IMR-90 (cell line): ENCODE measurements at regions not wholly inside any gene's neighbourhood (a gene's known extent, or its start where the extent isn't known, plus 50 kb on each side); places are given as distances from the start of the nearest gene placed in this dataset.

Experiments used
- ATAC-seq: fragments of 200-7000 bp; cut with Tn5 transposase; 2 replicates; pipeline ENCODE4 v1.9.1; 2020; ENCODE audit warnings: low read depth, mild to moderate bottlenecking, moderate library complexity
- BruUV-seq: library from RNA; stranded (reverse); fragments of 400-500 nt; replicated peaks from 2 replicates; lab custom pipeline; 2021; lab: Mats Ljungman, UMichigan
- CTCF ChIA-PET: fragments of 300-600 bp; formaldehyde crosslinking; extraction: SDS; loops from one replicate; lab custom pipeline; 2021; ENCODE audit warnings: antibody characterized with exemption; lab: Yijun Ruan, JAX
- POLR2A ChIA-PET: fragments of 300-600 bp; sonication (Branson Sonifier 250); formaldehyde crosslinking; loops from one replicate; lab custom pipeline; 2022; ENCODE audit warnings: antibody characterized with exemption; ENCODE audit not compliant: unreplicated experiment; lab: Charles Lee
- DNase-seq: peaks from one replicate; pipeline ENCODE4 v3.0.0; 2013
- H2AFZ ChIP-seq: replicated peaks from 2 replicates; pipeline ENCODE3; 2013; ENCODE audit warnings: low read length, mild to moderate bottlenecking; ENCODE audit not compliant: poor library complexity
- H2AK5ac ChIP-seq: 2 replicates; pipeline ENCODE4 v1.6.1; 2013; ENCODE audit warnings: low read depth, low read length, inconsistent platforms
- H2AK9ac ChIP-seq: replicated peaks from 2 replicates; pipeline ENCODE3; 2013; ENCODE audit warnings: mild to moderate bottlenecking, low read depth, low read length, moderate library complexity; ENCODE audit not compliant: poor library complexity
- H2BK120ac ChIP-seq: 2 replicates; pipeline ENCODE4 v1.6.1; 2013; ENCODE audit warnings: low read depth, low read length, inconsistent platforms
- H2BK15ac ChIP-seq: 3 replicates; pipeline ENCODE4 v1.6.1; 2013; ENCODE audit warnings: low read depth, low read length, inconsistent platforms
- H2BK20ac ChIP-seq: 2 replicates; pipeline ENCODE4 v1.6.1; 2013; ENCODE audit warnings: low read depth, mild to moderate bottlenecking, inconsistent platforms, low read length, moderate library complexity
- H2BK5ac ChIP-seq: 2 replicates; pipeline ENCODE4 v1.6.1; 2013; ENCODE audit warnings: mild to moderate bottlenecking, low read depth, low read length, inconsistent platforms; ENCODE audit not compliant: poor library complexity, severe bottlenecking
- H3K14ac ChIP-seq: replicated peaks from 2 replicates; pipeline ENCODE4 v1.6.1; 2013; ENCODE audit warnings: low read depth, low read length, inconsistent platforms
- H3K18ac ChIP-seq: 2 replicates; pipeline ENCODE4 v1.6.1; 2013; ENCODE audit warnings: low read depth, low read length, control low read depth
- H3K23ac ChIP-seq: 2 replicates; pipeline ENCODE4 v1.6.1; 2013; ENCODE audit warnings: low read depth, low read length, inconsistent platforms
- H3K27ac ChIP-seq: 2 replicates; pipeline ENCODE4 v1.5.1; 2013; ENCODE audit warnings: mild to moderate bottlenecking, control low read depth, low read length; ENCODE audit not compliant: insufficient read depth
- H3K27me3 ChIP-seq: 2 replicates; pipeline ENCODE4 v1.6.1; 2013; ENCODE audit warnings: low read length; ENCODE audit not compliant: control insufficient read depth, insufficient read depth
- H3K36me3 ChIP-seq: 2 replicates; pipeline ENCODE4 v1.6.1; 2013; ENCODE audit warnings: low read length, mixed read lengths; ENCODE audit not compliant: control insufficient read depth, insufficient read depth
- H3K4ac ChIP-seq: 2 replicates; pipeline ENCODE4 v1.6.1; 2013; ENCODE audit warnings: low read depth, low read length, inconsistent platforms
- H3K4me1 ChIP-seq: 2 replicates; pipeline ENCODE4 v1.6.1; 2013; ENCODE audit warnings: low read length, mixed read lengths; ENCODE audit not compliant: control insufficient read depth, insufficient read depth
- H3K4me2 ChIP-seq: 2 replicates; pipeline ENCODE4 v1.6.1; 2013; ENCODE audit warnings: low read depth, mild to moderate bottlenecking, control low read depth, low read length, moderate library complexity
- H3K4me3 ChIP-seq: 2 replicates; pipeline ENCODE4 v1.5.1; 2013; ENCODE audit warnings: low read depth, mild to moderate bottlenecking, control low read depth, low read length, moderate library complexity; ENCODE audit not compliant: insufficient read depth
- H3K56ac ChIP-seq: 2 replicates; pipeline ENCODE4 v1.6.1; 2013; ENCODE audit warnings: low read length, inconsistent platforms; ENCODE audit not compliant: insufficient read depth; ENCODE audit errors: extremely low read depth
- H3K79me1 ChIP-seq, 2 experiments: 2 replicates each; pipeline ENCODE4 v1.6.1; 2013; ENCODE audit warnings: low read length in 2 of 2, inconsistent platforms in 1 of 2, low read depth in 1 of 2
- H3K9ac ChIP-seq: 2 replicates; pipeline ENCODE4 v1.6.1; 2013; ENCODE audit warnings: low read depth, low read length, control low read depth
- H3K9me1 ChIP-seq: 2 replicates; pipeline ENCODE4 v1.6.1; 2013; ENCODE audit warnings: low read length, inconsistent platforms; ENCODE audit not compliant: insufficient read depth
- H3K9me3 ChIP-seq: 2 replicates; pipeline ENCODE4 v1.6.1; 2013; ENCODE audit warnings: low read length; ENCODE audit not compliant: control insufficient read depth, insufficient read depth
- H4K20me1 ChIP-seq: 2 replicates; pipeline ENCODE4 v1.6.1; 2013; ENCODE audit warnings: low read length, inconsistent platforms; ENCODE audit not compliant: insufficient read depth
- H4K5ac ChIP-seq: 2 replicates; pipeline ENCODE4 v1.6.1; 2013; ENCODE audit warnings: mild to moderate bottlenecking, low read depth, low read length, control low read depth
- H4K8ac ChIP-seq, 2 experiments: 2 replicates each; pipeline ENCODE4 v1.6.1; 2013; ENCODE audit warnings: low read depth in 2 of 2, low read length in 2 of 2, control low read depth in 1 of 2, inconsistent platforms in 1 of 2
- H4K91ac ChIP-seq: 2 replicates; pipeline ENCODE4 v1.6.1; 2013; ENCODE audit warnings: low read depth, low read length, inconsistent platforms; ENCODE audit not compliant: insufficient read depth
- BHLHE40 ChIP-seq: fragments of 150-350 bp; IDR thresholded peaks from 2 replicates; pipeline ENCODE4 v1.6.1; 2016; ENCODE audit warnings: mild to moderate bottlenecking, low read depth, low read length
- CEBPB ChIP-seq: IDR thresholded peaks from 2 replicates; pipeline ENCODE4 v1.6.1; 2012; ENCODE audit warnings: low read depth, low read length, improper control_type of control experiment
- CHD1 ChIP-seq: IDR thresholded peaks from 2 replicates; pipeline ENCODE4 v1.6.1; 2012; ENCODE audit warnings: low read depth, low read length, improper control_type of control experiment
- CTCF ChIP-seq: conservative IDR thresholded peaks from 2 replicates; pipeline ENCODE4 v1.5.1; 2012; ENCODE audit warnings: mild to moderate bottlenecking, low read depth, low read length, improper control_type of control experiment
- ELK1 ChIP-seq: fragments of 150-350 bp; IDR thresholded peaks from 2 replicates; pipeline ENCODE4 v1.6.1; 2016; ENCODE audit warnings: low read depth, mild to moderate bottlenecking, low read length, moderate library complexity, borderline replicate concordance
- FOS ChIP-seq: fragments of 150-350 bp; IDR thresholded peaks from 2 replicates; pipeline ENCODE4 v1.6.1; 2016; ENCODE audit warnings: low read depth, low read length
- MAFK ChIP-seq: IDR thresholded peaks from 2 replicates; pipeline ENCODE4 v1.6.1; 2012; ENCODE audit warnings: low read depth, low read length, improper control_type of control experiment
- MAZ ChIP-seq: IDR thresholded peaks from 2 replicates; pipeline ENCODE4 v1.6.1; 2012; ENCODE audit warnings: low read depth, mild to moderate bottlenecking, low read length, improper control_type of control experiment, moderate library complexity, borderline replicate concordance
- MXI1 ChIP-seq: IDR thresholded peaks from 2 replicates; pipeline ENCODE4 v1.6.1; 2012; ENCODE audit warnings: low read depth, mild to moderate bottlenecking, low read length, moderate library complexity, borderline replicate concordance
- NFE2L2 ChIP-seq: fragments of 150-350 bp; IDR thresholded peaks from 2 replicates; pipeline ENCODE4 v1.6.1; 2016; ENCODE audit warnings: low read depth, mild to moderate bottlenecking, low read length
- POLR2A ChIP-seq: IDR thresholded peaks from 2 replicates; pipeline ENCODE4 v1.6.1; 2012; ENCODE audit warnings: mild to moderate bottlenecking, low read depth, low read length
- RAD21 ChIP-seq: IDR thresholded peaks from 2 replicates; pipeline ENCODE4 v1.6.1; 2012; ENCODE audit warnings: low read length, improper control_type of control experiment
- RCOR1 ChIP-seq: IDR thresholded peaks from 2 replicates; pipeline ENCODE4 v1.6.1; 2012; ENCODE audit warnings: mild to moderate bottlenecking, low read length, improper control_type of control experiment; ENCODE audit not compliant: insufficient replicate concordance
- RFX5 ChIP-seq: IDR thresholded peaks from 2 replicates; pipeline ENCODE4 v1.8.0; 2012; ENCODE audit warnings: low read depth, mild to moderate bottlenecking, low read length, moderate library complexity
- SMC3 ChIP-seq: fragments of 150-350 bp; IDR thresholded peaks from 2 replicates; pipeline ENCODE4 v1.6.1; 2016; ENCODE audit warnings: low read depth, mild to moderate bottlenecking, antibody characterized with exemption, low read length, moderate library complexity
- USF2 ChIP-seq: fragments of 150-350 bp; IDR thresholded peaks from 2 replicates; pipeline ENCODE4 v1.6.1; 2017; ENCODE audit warnings: mild to moderate bottlenecking, antibody characterized with exemption, low read length, low read depth
- WGBS, 2 experiments: methylation state at CpG; one replicate each; pipeline versions ENCODE4 v1.1.5 to v1.1.7; 2013; ENCODE audit warnings: missing lambda C conversion rate in 2 of 2; ENCODE audit not compliant: insufficient read length in 1 of 2; ENCODE audit errors: extremely low coverage in 2 of 2; 5-methylcytosine and 5-hydroxymethylcytosine counted together
- dilution Hi-C: fragments of 300-500 bp; cut with HindIII; formaldehyde crosslinking; loops from one replicate; pipeline ENCODE4 v1.14.3; 2018; ENCODE audit warnings: low sequenced_read_pairs; ENCODE audit not compliant: unreplicated experiment
- in situ Hi-C: fragments of 300-500 bp; cut with MboI; formaldehyde crosslinking; loops from 3 replicates; pipeline ENCODE4 v1.14.3; 2019; ENCODE audit warnings: low sequenced_read_pairs, inconsistent platforms, mixed read lengths
- intact Hi-C: fragments of 100-400 bp; cut with micrococcal nuclease; formaldehyde crosslinking; loops from 2 replicates; pipeline ENCODE4 v1.10.0; 2022

- Histone ChIP-seq H3K23ac (no peak overlapping the region), H3K27ac (no peak overlapping the region), H3K79me1 (no peaks in the 10 kb centered on the region), H3K36me3 (no peaks in the 10 kb centered on the region), H2BK5ac (no peak overlapping the region), H2AK5ac (no peak overlapping the region), H3K56ac (no peak overlapping the region), H3K18ac (no peak overlapping the region), H3K14ac (no peak overlapping the region), H3K9ac (no peak overlapping the region), H4K20me1 (no peaks in the 10 kb centered on the region), H3K9me3 (no peaks in the 10 kb centered on the region), H4K91ac (no peak overlapping the region), H2BK20ac (no peak overlapping the region), H3K4ac (no peak overlapping the region), H3K9me1 (no peaks in the 10 kb centered on the region), H3K4me1 (peaks cover 1% of the 10 kb centered on the region; the same call in 1 of the 2 replicates), H4K5ac (no peak overlapping the region), H2BK120ac (no peak overlapping the region), H2BK15ac (no peak overlapping the region), H2AFZ (no peak overlapping the region), H3K4me2 (no peak overlapping the region), H2AK9ac (no peak overlapping the region), H3K27me3 (peaks cover 6% of the 10 kb centered on the region), H3K4me3 (no peak overlapping the region), H4K8ac (no peak overlapping the region)
- DNase-seq: no peak
- POLR2A ChIA-PET: no interaction called here
- ATAC-seq: no peak
- in situ Hi-C loops (no loop called here), dilution Hi-C loops (no loop called here), intact Hi-C loops (loop anchor here (5.0 kb wide), 1 partner anchor 81 kb away; no protein-coding TSS in a partner anchor)
- CTCF ChIA-PET: no interaction called here
- no peak for TF ChIP-seq MXI1
- TF ChIP-seq POLR2A: no peak
- TF ChIP-seq ELK1: no peak
- no peak for TF ChIP-seq CTCF
- no peak for TF ChIP-seq RCOR1
- no peak for TF ChIP-seq SMC3
- no peak for TF ChIP-seq CHD1
- no peak for TF ChIP-seq NFE2L2
- no peak for TF ChIP-seq FOS
- no peak for TF ChIP-seq RAD21
- TF ChIP-seq RFX5: no peak
- TF ChIP-seq BHLHE40: no peak
- no peak for TF ChIP-seq CEBPB
- TF ChIP-seq USF2: no peak
- no peak for TF ChIP-seq MAZ
- TF ChIP-seq MAFK: no peak
- BruUV-seq: no TSS peak
- no CpG with 5 or more reads among the region's 2 CpGs for WGBS, 2 experiments
These were observed 58.6 kb upstream of the NUDT7 start for GRCh38 chr16:77663711-77664110.
